ENCODE measurements at regions not wholly inside any gene's neighbourhood (a gene's known extent, or its start where the extent isn't known, plus 50 kb on each side); places are given as distances from the start of the nearest gene placed in this dataset.

GRCh38 chr4:102411408-102411807, 66.1 kb upstream of the SLC39A8 start:
- POLR2A ChIA-PET (ENCODE audit: unreplicated experiment) = no interaction called here
- no peak for DNase-seq

GRCh38 chr4:102416765-102417164, 71.5 kb upstream of the SLC39A8 start:
- BruUV-seq (replicated peaks) = no TSS peak
- H4K20me1 ChIP-seq (ENCODE audit: insufficient read depth) = no peaks in the 10 kb centered on the region
- H2AFZ ChIP-seq = no peak overlapping the region
- no peak for TF ChIP-seq CTCF (conservative IDR thresholded peaks at IDR 0.05)
- TF ChIP-seq EZH2 (IDR thresholded peaks at IDR 0.05; ENCODE audit: low read depth) = no peak
- no peaks in the 10 kb centered on the region for H3K9me2 ChIP-seq (ENCODE audit: insufficient read depth)
- no peak for DNase-seq
- H3K9me3 ChIP-seq (ENCODE audit: insufficient read depth, low read depth) = no peaks in the 10 kb centered on the region
- intact Hi-C loops (cut with micrococcal nuclease; ENCODE audit: unreplicated experiment) = no loop called here
- no peak overlapping the region for H3K27ac ChIP-seq
- H3K4me1 ChIP-seq (replicated peaks; ENCODE audit: insufficient read depth) = no peaks in the 10 kb centered on the region
- no peaks in the 10 kb centered on the region for H3K36me3 ChIP-seq (ENCODE audit: low read depth)
- POLR2A ChIA-PET (ENCODE audit: unreplicated experiment) = interaction anchor here (0.9 kb wide), 1 partner anchor 131 kb away, joined by 7 read pairs; no protein-coding TSS in a partner anchor
- no peaks in the 10 kb centered on the region; the same call in 1 of the 2 replicates for H3F3A ChIP-seq (ENCODE audit: insufficient read depth, low read depth)
- H3K27me3 ChIP-seq (ENCODE audit: insufficient read depth, low read depth) = no peaks in the 10 kb centered on the region
- H3K4me3 ChIP-seq = no peak overlapping the region
- CTCF ChIA-PET = no interaction called here
- no peaks in the 10 kb centered on the region for H3K79me2 ChIP-seq (ENCODE audit: low read depth)
- H3K4me2 ChIP-seq = no peak overlapping the region

More at GRCh38 chr4:102411408-102411807, 66.1 kb upstream of the SLC39A8 start:
- CTCF ChIA-PET = no interaction called here
- no peaks in the 10 kb centered on the region for H3K9me3 ChIP-seq (ENCODE audit: insufficient read depth, low read depth)
- BruUV-seq (replicated peaks) = no TSS peak
- H2AFZ ChIP-seq = no peak overlapping the region
- no peaks in the 10 kb centered on the region for H3K27me3 ChIP-seq (ENCODE audit: insufficient read depth, low read depth)
- H3K9me2 ChIP-seq (ENCODE audit: insufficient read depth) = no peaks in the 10 kb centered on the region
- H3K4me1 ChIP-seq (replicated peaks; ENCODE audit: insufficient read depth) = no peaks in the 10 kb centered on the region
- no peak overlapping the region for H3K4me3 ChIP-seq
- no peak for TF ChIP-seq EZH2 (IDR thresholded peaks at IDR 0.05; ENCODE audit: low read depth)
- TF ChIP-seq CTCF (conservative IDR thresholded peaks at IDR 0.05) = no peak
- H3K4me2 ChIP-seq = no peak overlapping the region
- H3K79me2 ChIP-seq (ENCODE audit: low read depth) = no peaks in the 10 kb centered on the region
- H3F3A ChIP-seq (ENCODE audit: insufficient read depth, low read depth) = no peaks in the 10 kb centered on the region
- no peaks in the 10 kb centered on the region for H3K36me3 ChIP-seq (ENCODE audit: low read depth)
- intact Hi-C loops (cut with micrococcal nuclease; ENCODE audit: unreplicated experiment) = no loop called here
- no peaks in the 10 kb centered on the region for H4K20me1 ChIP-seq (ENCODE audit: insufficient read depth)
- H3K27ac ChIP-seq = no peak overlapping the region

- H3K4me2 ChIP-seq = no peak overlapping the region
- H3K9me2 ChIP-seq (ENCODE audit: insufficient read depth) = no peaks in the 10 kb centered on the region
- peak; percentile 33; the same call in 1 of the 2 replicates for TF ChIP-seq CTCF (conservative IDR thresholded peaks at IDR 0.05)
- TF ChIP-seq EZH2 (IDR thresholded peaks at IDR 0.05; ENCODE audit: low read depth) = no peak
- CTCF ChIA-PET = no interaction called here
- POLR2A ChIA-PET (ENCODE audit: unreplicated experiment) = no interaction called here
- no peak for DNase-seq
- H3K4me3 ChIP-seq = no peak overlapping the region
- H3K79me2 ChIP-seq (ENCODE audit: low read depth) = no peaks in the 10 kb centered on the region
- no peak overlapping the region for H3K27ac ChIP-seq
- no peaks in the 10 kb centered on the region for H3K4me1 ChIP-seq (replicated peaks; ENCODE audit: insufficient read depth)
- H3K27me3 ChIP-seq (ENCODE audit: insufficient read depth, low read depth) = no peaks in the 10 kb centered on the region
- BruUV-seq (replicated peaks) = no TSS peak
- no peaks in the 10 kb centered on the region for H4K20me1 ChIP-seq (ENCODE audit: insufficient read depth)
- H2AFZ ChIP-seq = no peak overlapping the region
- no peaks in the 10 kb centered on the region for H3K36me3 ChIP-seq (ENCODE audit: low read depth)
- no peaks in the 10 kb centered on the region for H3K9me3 ChIP-seq (ENCODE audit: insufficient read depth, low read depth)
- intact Hi-C loops (cut with micrococcal nuclease; ENCODE audit: unreplicated experiment) = no loop called here
- H3F3A ChIP-seq (ENCODE audit: insufficient read depth, low read depth) = no peaks in the 10 kb centered on the region; the same call in 1 of the 2 replicates
These were observed 75.5 kb upstream of the SLC39A8 start for GRCh38 chr4:102420563-102421398.
